GM08714 (cell line): ENCODE measurements at regions not wholly inside any gene's neighbourhood (a gene's known extent, or its start where the extent isn't known, plus 50 kb on each side); places are given as distances from the start of the nearest gene placed in this dataset.

ENCODE experiments used
- H3K4me3 ChIP-seq: fragments of 200-500 bp; sonication (Bioruptor generic); 2 replicates; pipeline ENCODE4 v1.5.1; 2014; ENCODE audit warnings: mild to moderate bottlenecking, low read length, inconsistent platforms
- ZNF274 ChIP-seq: IDR thresholded peaks from 2 replicates; pipeline ENCODE4 v1.6.1; 2012; ENCODE audit warnings: mild to moderate bottlenecking, low read depth, low read length

DNA sequence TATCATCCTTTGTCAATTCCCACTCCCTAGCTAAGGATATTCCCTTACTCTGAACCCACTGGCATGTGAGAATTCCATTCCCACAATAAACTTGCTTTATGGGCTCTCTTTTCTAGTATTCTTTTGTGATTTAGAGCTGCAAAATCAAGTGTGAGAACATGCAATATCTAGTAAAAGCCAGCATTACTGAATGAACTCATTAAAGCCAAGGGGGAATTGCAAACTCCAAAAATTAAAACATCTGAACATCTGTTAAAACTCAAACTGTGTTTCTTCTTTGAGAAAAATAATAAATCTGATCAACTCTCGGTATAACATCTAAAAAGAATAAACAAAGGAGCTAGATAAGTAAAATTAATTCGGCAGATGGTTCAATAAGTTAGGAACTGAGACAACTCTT, 53.1 kb upstream of the MPDZ start:
- H3K4me3 ChIP-seq: no peak overlapping the region
- no peak for TF ChIP-seq ZNF274

- TF ChIP-seq ZNF274: no peak
- no peak overlapping the region for H3K4me3 ChIP-seq
These were observed 51.8 kb upstream of the MPDZ start for GRCh38 chr9:13331320-13331719.

DNA sequence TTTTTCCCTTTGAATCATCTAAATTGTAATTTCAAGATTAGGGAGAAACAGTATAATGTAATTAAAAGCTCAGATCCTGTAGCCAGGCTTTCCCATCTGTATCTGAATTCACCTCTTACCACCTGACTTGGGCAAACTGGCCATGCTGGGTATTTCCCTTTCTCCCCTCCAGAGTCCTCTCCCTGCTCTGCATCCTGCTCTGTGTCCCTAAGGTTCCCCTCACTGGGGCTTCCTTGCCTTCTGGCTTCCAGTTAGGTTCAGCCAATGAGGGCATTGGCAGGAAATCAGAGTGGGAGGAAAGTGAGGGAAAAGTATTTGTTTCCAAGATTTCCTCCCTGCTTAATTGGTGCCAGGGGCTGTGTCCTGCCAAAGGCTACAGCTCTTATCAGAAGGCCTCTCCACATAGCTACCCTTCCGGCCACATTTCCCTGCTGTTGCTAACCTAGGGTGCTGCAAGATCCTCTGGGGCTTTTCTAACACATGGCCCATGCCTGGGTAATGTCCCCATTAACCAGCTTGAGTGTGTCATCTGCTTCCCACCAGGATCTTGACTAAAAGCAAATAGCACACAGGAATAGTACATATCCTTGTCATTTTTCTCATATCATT, 51.0 kb upstream of the MPDZ start:
- TF ChIP-seq ZNF274: no peak
- H3K4me3 ChIP-seq: no peak overlapping the region
